GM19023 (cell line): ENCODE measurements at regions not wholly inside any gene's neighbourhood (a gene's known extent, or its start where the extent isn't known, plus 50 kb on each side); places are given as distances from the start of the nearest gene placed in this dataset.
"Not testable (repeated sequence)": the region's sequence is repeated elsewhere in the genome, so short reads cannot be mapped to it uniquely, and the experiment has no call there.

Experiments used
- ATAC-seq: cut with Tn5 transposase; IDR thresholded peaks from one replicate; pipeline ENCODE4 v1.9.1; 2021; ENCODE audit warnings: mild to moderate bottlenecking, moderate library complexity; ENCODE audit not compliant: unreplicated experiment

DNA sequence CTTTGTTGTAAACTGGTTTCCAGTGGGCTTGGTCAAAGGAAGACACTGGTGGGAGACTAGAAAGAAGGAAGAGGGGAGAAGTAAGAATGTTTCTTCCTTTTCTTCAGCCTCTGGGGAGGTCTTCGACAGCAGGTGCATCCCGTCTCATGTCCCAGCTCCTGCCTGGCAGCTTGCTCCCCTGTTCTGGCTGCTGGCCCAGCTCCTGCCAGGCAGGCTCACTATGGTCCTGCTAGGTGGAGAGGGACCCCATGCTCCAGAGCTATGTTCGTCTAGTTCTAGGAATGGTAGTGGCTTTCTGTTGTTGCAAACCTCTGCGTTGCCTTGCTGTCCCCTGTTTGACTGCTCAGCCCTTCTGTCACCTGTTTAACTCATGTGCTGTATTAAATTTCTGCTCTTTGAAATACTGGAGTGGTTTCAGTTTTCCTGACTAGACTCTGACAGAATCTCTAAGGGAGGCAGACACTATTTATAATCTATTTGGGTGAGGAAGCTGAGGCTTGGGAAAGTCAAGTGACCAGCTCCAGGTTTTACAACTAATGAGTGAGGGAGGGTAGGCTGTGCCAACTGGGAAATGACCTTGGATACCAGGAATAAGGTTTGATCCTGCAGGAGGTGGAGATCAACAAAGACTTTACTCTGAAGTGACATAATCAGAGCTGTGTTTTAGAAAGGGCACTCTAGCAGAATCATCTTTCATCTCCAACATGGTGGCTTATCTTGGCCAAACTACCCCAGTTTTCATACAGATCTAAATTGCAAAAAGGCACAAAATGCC is 94.7 kb upstream of the DDHD1 start:
- no peak for ATAC-seq

GRCh38 chr14:53242898-53243297 is 89.8 kb upstream of the DDHD1 start:
- not testable (repeated sequence) for ATAC-seq

DNA sequence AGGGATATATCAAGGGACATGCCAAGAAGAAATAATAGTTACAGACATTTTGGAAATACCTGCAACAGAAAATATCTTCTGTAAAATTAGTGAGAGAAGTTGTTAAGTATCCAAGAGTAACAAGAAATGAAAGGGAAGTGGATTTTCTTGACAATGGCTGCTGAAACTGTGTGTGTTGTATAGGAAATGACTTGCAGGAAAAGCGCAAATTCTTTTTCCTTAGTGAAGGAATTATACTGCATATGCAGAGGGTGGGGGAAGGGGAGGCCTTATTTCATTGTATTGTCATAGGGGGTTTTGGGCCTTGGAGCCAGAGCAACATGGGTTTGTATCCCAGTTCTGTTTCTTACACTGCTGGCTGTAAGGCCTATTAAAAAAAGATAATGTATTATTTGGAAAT is 84.4 kb upstream of the DDHD1 start:
- ATAC-seq, result no peak

GRCh38 chr14:53236708-53237107 is 83.6 kb upstream of the DDHD1 start:
- ATAC-seq, result no peak

- no peak for ATAC-seq
Measured at GRCh38 chr14:53231171-53231570, 78.0 kb upstream of the DDHD1 start.

DNA sequence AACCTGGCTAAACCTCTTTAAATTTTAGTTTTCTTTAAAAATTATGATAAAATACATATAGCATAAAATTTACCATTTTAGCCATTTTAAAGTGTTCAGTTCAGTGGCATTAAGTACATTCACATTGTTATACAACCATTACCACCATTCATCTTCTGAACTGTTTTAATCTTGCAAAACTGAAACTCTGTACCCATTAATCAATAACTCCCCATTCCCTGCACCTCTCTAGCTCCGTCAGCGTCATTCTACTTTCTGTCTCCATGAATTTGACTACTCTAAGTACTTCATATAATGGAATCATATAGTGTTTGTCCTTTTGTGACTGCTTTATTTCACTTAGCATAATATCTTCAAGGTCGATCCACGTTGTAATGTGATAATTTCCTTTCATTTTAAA is 75.8 kb upstream of the DDHD1 start:
- ATAC-seq, result no peak

DNA sequence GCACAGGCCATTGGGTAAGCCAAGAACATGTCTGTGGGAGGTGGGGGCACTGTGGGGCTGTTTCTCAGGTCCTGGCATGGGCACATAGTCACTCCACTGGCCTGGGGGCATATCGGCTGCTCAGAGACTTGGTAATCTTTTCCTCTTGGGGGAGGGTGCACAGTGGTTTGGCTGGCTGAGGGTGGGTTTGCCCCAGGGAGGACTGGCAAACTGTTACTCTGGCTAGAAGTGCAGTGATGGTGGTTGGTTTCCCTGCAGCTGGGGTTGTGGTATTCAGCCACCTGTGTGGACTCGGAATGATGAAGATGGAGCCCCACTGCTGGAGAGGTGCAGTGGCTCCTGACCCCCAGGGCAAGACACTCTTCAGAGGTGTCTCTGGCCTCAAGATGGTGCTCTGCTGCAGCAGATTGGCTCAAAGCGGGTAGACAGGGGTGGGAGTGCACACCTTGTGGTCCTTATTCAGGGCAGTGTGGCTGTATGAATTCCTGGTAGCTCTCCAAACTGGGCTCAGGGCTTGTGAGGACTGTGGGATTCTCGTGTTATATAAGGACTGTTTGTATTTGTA is 74.1 kb upstream of the DDHD1 start:
- no peak for ATAC-seq

- ATAC-seq, result no peak
Measured at GRCh38 chr14:53226553-53226952, 73.4 kb upstream of the DDHD1 start.

DNA sequence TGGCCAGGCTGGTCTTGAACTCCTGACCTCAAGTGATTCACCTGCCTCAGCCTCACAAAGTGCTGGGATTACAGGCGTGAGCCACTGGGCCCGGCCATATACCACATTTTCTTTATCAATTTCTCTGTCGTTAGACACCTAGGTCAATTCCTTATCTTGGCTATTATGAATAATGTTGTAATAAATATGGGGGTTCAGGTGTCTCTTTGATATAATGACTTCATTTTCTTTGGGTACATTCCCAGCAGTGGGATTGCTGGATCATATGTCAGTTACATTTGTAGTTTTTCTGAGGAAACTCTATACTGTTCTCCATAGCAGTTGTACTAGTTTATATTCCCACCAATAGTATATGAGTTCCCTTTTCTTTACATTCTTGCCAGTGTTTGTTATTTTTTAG is 67.8 kb upstream of the DDHD1 start:
- ATAC-seq, result no peak

GRCh38 chr14:53218161-53218560 is 65.0 kb upstream of the DDHD1 start:
- ATAC-seq, result no peak

DNA sequence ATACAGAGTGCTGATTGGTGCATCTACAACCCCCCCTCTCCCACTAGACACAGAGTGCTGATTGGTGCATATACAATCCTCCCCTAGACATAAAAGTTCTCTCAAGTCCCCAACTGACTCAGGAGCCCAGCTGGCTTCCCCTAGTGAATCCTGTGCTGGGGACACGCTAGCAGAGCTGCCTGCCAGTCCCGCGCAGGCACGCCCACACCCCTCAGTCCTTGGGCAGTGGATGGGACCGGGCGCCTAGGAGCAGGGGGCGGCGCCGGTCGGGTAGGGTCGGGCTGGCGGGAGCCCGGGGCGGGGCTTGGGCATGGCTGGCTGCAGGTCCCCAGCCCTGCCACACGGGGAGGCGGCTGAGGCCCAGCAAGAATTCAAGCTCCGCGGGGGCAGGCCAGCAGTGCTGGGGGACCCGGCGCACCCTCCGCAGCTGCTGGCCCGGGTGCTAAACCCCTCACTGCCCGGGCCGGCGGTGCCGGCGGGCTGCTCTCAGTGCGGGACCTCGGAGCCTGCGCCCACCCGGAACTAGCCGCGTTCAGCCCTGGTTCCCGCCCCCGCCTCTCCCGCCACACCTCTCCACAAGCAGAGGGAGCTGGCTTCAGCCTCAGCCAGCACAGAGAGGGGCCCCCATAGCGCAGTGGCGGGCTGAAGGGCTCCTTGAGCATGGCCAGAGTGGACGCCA is 64.3 kb upstream of the DDHD1 start:
- ATAC-seq, result peak; percentile 99

DNA sequence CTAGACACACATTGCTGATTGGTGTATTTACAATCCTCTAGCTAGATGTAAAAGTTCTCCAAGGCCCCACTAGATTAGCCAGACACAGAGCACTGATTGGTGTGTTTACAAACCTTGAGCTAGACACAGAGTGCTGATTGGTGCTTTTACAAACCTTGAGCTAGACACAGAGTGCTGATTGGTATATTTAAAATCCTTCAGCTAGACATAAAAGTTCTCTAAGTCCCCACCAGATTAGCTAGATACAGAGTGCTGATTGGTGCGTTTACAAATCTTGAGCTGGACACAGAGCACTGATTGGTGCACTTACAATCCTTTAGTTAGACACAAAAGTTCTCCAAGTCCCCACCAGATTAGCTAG is 63.8 kb upstream of the DDHD1 start:
- not testable (repeated sequence) for ATAC-seq

- ATAC-seq, result not testable (repeated sequence)
Measured at GRCh38 chr14:53216478-53216877, 63.4 kb upstream of the DDHD1 start.

GRCh38 chr14:53215101-53215500 is 62.0 kb upstream of the DDHD1 start:
- ATAC-seq, result no peak

GRCh38 chr14:53214384-53214783 is 61.3 kb upstream of the DDHD1 start:
- ATAC-seq, result no peak

DNA sequence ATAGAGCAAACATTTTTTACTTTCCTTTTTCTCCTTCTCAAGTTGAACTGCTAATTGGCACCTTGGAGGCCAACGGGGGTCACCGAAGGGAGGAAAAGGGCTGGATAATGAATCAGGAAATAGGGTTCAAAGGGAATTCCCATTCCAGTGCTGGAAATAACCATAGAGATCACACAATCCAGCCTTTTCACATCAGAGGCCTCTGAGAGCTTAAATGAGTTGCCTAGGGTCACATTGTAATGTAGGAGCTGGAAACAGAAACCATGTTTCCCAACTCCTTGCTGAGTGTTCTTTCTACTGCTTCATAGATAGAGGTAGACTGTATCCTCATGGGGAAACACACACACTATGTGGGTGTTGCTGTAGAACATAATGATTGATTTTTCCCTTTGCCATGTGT is 60.6 kb upstream of the DDHD1 start:
- no peak for ATAC-seq

DNA sequence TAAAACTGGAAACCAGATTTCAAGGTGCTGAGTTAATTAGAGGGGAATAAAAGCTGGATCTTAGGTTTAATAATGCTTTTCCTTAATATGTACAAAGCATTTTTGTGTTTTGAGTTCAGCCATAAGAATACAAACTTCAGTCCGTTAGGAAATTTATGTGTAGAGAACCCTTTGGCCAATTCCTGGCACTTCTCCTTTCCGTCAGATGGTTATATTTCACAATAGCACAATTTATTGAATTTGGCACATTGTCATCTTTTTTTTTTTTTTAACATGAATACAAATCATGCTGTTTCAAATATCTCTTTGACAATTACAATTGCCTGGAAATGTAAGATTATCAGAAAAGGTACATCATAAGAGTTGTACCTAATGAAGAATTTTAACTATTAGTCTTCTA is 56.2 kb upstream of the DDHD1 start:
- ATAC-seq, result no peak
